ENCODE measurements at regions not wholly inside any gene's neighbourhood (a gene's known extent, or its start where the extent isn't known, plus 50 kb on each side); places are given as distances from the start of the nearest gene placed in this dataset.

GRCh38 chr20:11354846-11355245, 562.8 kb upstream of the BTBD3 start:
- no peak for TF ChIP-seq SIN3A (IDR thresholded peaks at IDR 0.05; ENCODE audit: borderline replicate concordance, insufficient read depth, low read length)
- TF ChIP-seq POLR2AphosphoS5 (IDR thresholded peaks at IDR 0.05; ENCODE audit: low read depth, low read length): no peak
- no peak for TF ChIP-seq TAF1 (IDR thresholded peaks at IDR 0.05; ENCODE audit: borderline replicate concordance, insufficient read depth, low read length)
- no peak for TF ChIP-seq REST (IDR thresholded peaks at IDR 0.05; ENCODE audit: insufficient read depth in 1 of 2, low read depth in 2 of 2, low read length in 2 of 2)

GRCh38 chr20:11355345-11355744, 562.3 kb upstream of the BTBD3 start:
- no peak for TF ChIP-seq FOXP2 (optimal IDR thresholded peaks at IDR 0.05; ENCODE audit: borderline replicate concordance, extremely low read depth, extremely low read length, insufficient read depth)
- TF ChIP-seq SIN3A (IDR thresholded peaks at IDR 0.05; ENCODE audit: borderline replicate concordance, insufficient read depth, low read length): no peak
- TF ChIP-seq REST (IDR thresholded peaks at IDR 0.05; ENCODE audit: insufficient read depth in 1 of 2, low read depth in 2 of 2, low read length in 2 of 2): no peak
- TF ChIP-seq TAF1 (IDR thresholded peaks at IDR 0.05; ENCODE audit: borderline replicate concordance, insufficient read depth, low read length): no peak
- no peak for TF ChIP-seq POLR2AphosphoS5 (IDR thresholded peaks at IDR 0.05; ENCODE audit: low read depth, low read length)

GRCh38 chr20:11356061-11356460, 561.6 kb upstream of the BTBD3 start:
- no peak for TF ChIP-seq SIN3A (IDR thresholded peaks at IDR 0.05; ENCODE audit: borderline replicate concordance, insufficient read depth, low read length)
- no peak for TF ChIP-seq FOXP2 (optimal IDR thresholded peaks at IDR 0.05; ENCODE audit: borderline replicate concordance, extremely low read depth, extremely low read length, insufficient read depth)
- TF ChIP-seq TAF1 (IDR thresholded peaks at IDR 0.05; ENCODE audit: borderline replicate concordance, insufficient read depth, low read length): no peak
- TF ChIP-seq REST (IDR thresholded peaks at IDR 0.05; ENCODE audit: insufficient read depth in 1 of 2, low read depth in 2 of 2, low read length in 2 of 2): no peak
- TF ChIP-seq POLR2AphosphoS5 (IDR thresholded peaks at IDR 0.05; ENCODE audit: low read depth, low read length): no peak

- no peak for TF ChIP-seq SIN3A (IDR thresholded peaks at IDR 0.05; ENCODE audit: borderline replicate concordance, insufficient read depth, low read length)
- no peak for TF ChIP-seq TAF1 (IDR thresholded peaks at IDR 0.05; ENCODE audit: borderline replicate concordance, insufficient read depth, low read length)
- no peak for TF ChIP-seq FOXP2 (optimal IDR thresholded peaks at IDR 0.05; ENCODE audit: borderline replicate concordance, extremely low read depth, extremely low read length, insufficient read depth)
- no peak for TF ChIP-seq POLR2AphosphoS5 (IDR thresholded peaks at IDR 0.05; ENCODE audit: low read depth, low read length)
- TF ChIP-seq REST (IDR thresholded peaks at IDR 0.05; ENCODE audit: insufficient read depth in 1 of 2, low read depth in 2 of 2, low read length in 2 of 2): no peak
These were observed 555.2 kb upstream of the BTBD3 start for GRCh38 chr20:11362450-11362849.

GRCh38 chr20:11364736-11365135, 553.0 kb upstream of the BTBD3 start:
- TF ChIP-seq TAF1 (IDR thresholded peaks at IDR 0.05; ENCODE audit: borderline replicate concordance, insufficient read depth, low read length) (no peak), FOXP2 (optimal IDR thresholded peaks at IDR 0.05; ENCODE audit: borderline replicate concordance, extremely low read depth, extremely low read length, insufficient read depth) (no peak), SIN3A (IDR thresholded peaks at IDR 0.05; ENCODE audit: borderline replicate concordance, insufficient read depth, low read length) (no peak), POLR2AphosphoS5 (IDR thresholded peaks at IDR 0.05; ENCODE audit: low read depth, low read length) (no peak), REST (IDR thresholded peaks at IDR 0.05; ENCODE audit: insufficient read depth in 1 of 2, low read depth in 2 of 2, low read length in 2 of 2) (no peak)
